Keratinocyte (primary cell): ENCODE measurements at regions not wholly inside any gene's neighbourhood (a gene's known extent, or its start where the extent isn't known, plus 50 kb on each side); places are given as distances from the start of the nearest gene placed in this dataset.

Experiments
- DNase-seq: peaks from one replicate; pipeline ENCODE4 v3.0.0-alpha.2; 2011; ENCODE audit warnings: low read depth, missing footprints, low spot score
- FAIRE-seq: peaks from 2 replicates; lab custom pipeline; 2011; peaks lifted over from hg19 to GRCh38; lab: Jason Lieb, UNC
- H2AFZ ChIP-seq: 2 replicates; pipeline ENCODE4 v1.6.0; 2012; ENCODE audit warnings: low read length, control low read depth, inconsistent platforms; ENCODE audit not compliant: control insufficient read depth
- H3K27ac ChIP-seq: 2 replicates; pipeline ENCODE4 v1.5.1; 2011; ENCODE audit warnings: low read length; ENCODE audit not compliant: control insufficient read depth, insufficient read depth
- H3K27me3 ChIP-seq: 3 replicates; pipeline ENCODE4 v1.6.0; 2011; ENCODE audit warnings: low read length; ENCODE audit not compliant: control insufficient read depth, insufficient read depth; ENCODE audit errors: extremely low read depth
- H3K36me3 ChIP-seq, 2 experiments: 2 replicates in 1 of 2; 3 replicates in 1 of 2; pipeline ENCODE4 v1.5.1; 2011; ENCODE audit warnings: low read length in 2 of 2, mild to moderate bottlenecking in 1 of 2; ENCODE audit not compliant: control insufficient read depth in 2 of 2, insufficient read depth in 2 of 2; ENCODE audit errors: extremely low read depth in 1 of 2
- H3K4me1 ChIP-seq: 3 replicates; pipeline ENCODE4 v1.5.1; 2011; ENCODE audit warnings: low read length; ENCODE audit not compliant: control insufficient read depth, insufficient read depth; ENCODE audit errors: extremely low read depth
- H3K4me2 ChIP-seq: 3 replicates; pipeline ENCODE4 v1.6.0; 2011; ENCODE audit warnings: low read depth, low read length; ENCODE audit not compliant: control insufficient read depth, insufficient read depth; ENCODE audit errors: extremely low read depth
- H3K4me3 ChIP-seq, 3 experiments: fragments of 200-600 bp in 1 of 3; sonication (generic) in 1 of 3; 2 replicates in 2 of 3; 3 replicates in 1 of 3; pipeline ENCODE4 v1.5.1; 2011 to 2016; ENCODE audit warnings: low read length in 3 of 3, mild to moderate bottlenecking in 3 of 3, control low read depth in 2 of 3, inconsistent platforms in 1 of 3, low read depth in 1 of 3, mixed read lengths in 1 of 3, mixed run types in 1 of 3, moderate library complexity in 1 of 3; ENCODE audit not compliant: control insufficient read depth in 2 of 3, insufficient read depth in 2 of 3; ENCODE audit errors: extremely low read depth in 1 of 3
- H3K79me2 ChIP-seq: 2 replicates; pipeline ENCODE4 v1.6.0; 2012; ENCODE audit warnings: low read length; ENCODE audit not compliant: control insufficient read depth, insufficient read depth
- H3K9ac ChIP-seq: 3 replicates; pipeline ENCODE4 v1.6.0; 2011; ENCODE audit warnings: low read length; ENCODE audit not compliant: control insufficient read depth, insufficient read depth; ENCODE audit errors: extremely low read depth
- H3K9me1 ChIP-seq: 3 replicates; pipeline ENCODE4 v1.6.0; 2011; ENCODE audit warnings: low read length; ENCODE audit not compliant: control insufficient read depth, insufficient read depth; ENCODE audit errors: extremely low read depth
- H3K9me3 ChIP-seq: 2 replicates; pipeline ENCODE4 v1.5.1; 2012; ENCODE audit warnings: low read depth, low read length; ENCODE audit not compliant: control insufficient read depth
- H4K20me1 ChIP-seq: 3 replicates; pipeline ENCODE4 v1.6.0; 2011; ENCODE audit warnings: low read length; ENCODE audit not compliant: control insufficient read depth, insufficient read depth; ENCODE audit errors: extremely low read depth
- CTCF ChIP-seq, 3 experiments: IDR thresholded peaks in 1 of 3; conservative IDR thresholded peaks in 1 of 3; optimal IDR thresholded peaks in 1 of 3; 2 replicates in 2 of 3; 3 replicates in 1 of 3; pipeline versions ENCODE3 to v1.5.1; 2011; ENCODE audit warnings: low read length in 3 of 3, mild to moderate bottlenecking in 3 of 3, moderate library complexity in 2 of 3, control low read depth in 1 of 3, inconsistent platforms in 1 of 3; ENCODE audit not compliant: insufficient read depth in 2 of 3; ENCODE audit errors: extremely low read depth in 1 of 3
- EZH2 ChIP-seq: IDR thresholded peaks from one replicate; pipeline ENCODE4 v1.6.1; 2012; ENCODE audit warnings: inconsistent platforms, mild to moderate bottlenecking, low read length, moderate library complexity
- dilution Hi-C: fragments of 300-500 bp; cut with MboI; formaldehyde crosslinking; loops from one replicate; pipeline ENCODE4 v1.7.0; 2020; ENCODE audit warnings: low sequenced_read_pairs; ENCODE audit not compliant: extremely low pct_ligation_motif_present

GRCh38 chr2:237244976-237245646, 159.4 kb downstream of the COPS8 start:
- Histone ChIP-seq H3K27me3 (peaks cover 10% of the 10 kb centered on the region), H3K9me3 (peaks cover under 1% of the 10 kb centered on the region), H3K36me3 (no peaks in the 10 kb centered on the region), H3K4me3 (no peak overlapping the region), H3K79me2 (no peaks in the 10 kb centered on the region), H4K20me1 (no peaks in the 10 kb centered on the region), H2AFZ (no peak overlapping the region), H3K9me1 (no peaks in the 10 kb centered on the region), H3K4me2 (no peak overlapping the region), H3K9ac (no peak overlapping the region), H3K4me1 (no peaks in the 10 kb centered on the region), H3K27ac (no peak overlapping the region)
- FAIRE-seq (no peak), DNase-seq (no peak)
- dilution Hi-C loops = no loop called here
- TF ChIP-seq EZH2 (no peak), CTCF (optimal IDR thresholded peaks at IDR 0.05 in 1 of 3, IDR thresholded peaks at IDR 0.05 in 1 of 3, conservative IDR thresholded peaks at IDR 0.05 in 1 of 3; ENCODE audit: extremely low read depth in 1 of 3, insufficient read depth in 2 of 3, low read length in 3 of 3) (no peak)

GRCh38 chr2:237250599-237250998, 163.4 kb downstream of the COL6A3 start:
- TF ChIP-seq EZH2 = no peak
- TF ChIP-seq CTCF (optimal IDR thresholded peaks at IDR 0.05 in 1 of 3, IDR thresholded peaks at IDR 0.05 in 1 of 3, conservative IDR thresholded peaks at IDR 0.05 in 1 of 3; ENCODE audit: extremely low read depth in 1 of 3, insufficient read depth in 2 of 3, low read length in 3 of 3) = no peak
- H3K27me3 ChIP-seq = peaks cover 12% of the 10 kb centered on the region
- H2AFZ ChIP-seq = no peak overlapping the region
- dilution Hi-C loops = no loop called here
- FAIRE-seq = no peak
- no peak for DNase-seq
- no peaks in the 10 kb centered on the region for H3K36me3 ChIP-seq
- no peaks in the 10 kb centered on the region for H3K79me2 ChIP-seq
- no peaks in the 10 kb centered on the region for H3K4me1 ChIP-seq
- no peak overlapping the region for H3K27ac ChIP-seq
- no peaks in the 10 kb centered on the region for H3K9me1 ChIP-seq
- no peaks in the 10 kb centered on the region for H4K20me1 ChIP-seq
- no peak overlapping the region for H3K4me2 ChIP-seq
- H3K4me3 ChIP-seq = no peak overlapping the region
- H3K9me3 ChIP-seq = no peaks in the 10 kb centered on the region
- no peak overlapping the region for H3K9ac ChIP-seq
